Prostate gland (tissue), 1 donor: ENCODE measurements at regions not wholly inside any gene's neighbourhood (a gene's known extent, or its start where the extent isn't known, plus 50 kb on each side); places are given as distances from the start of the nearest gene placed in this dataset.

ENCODE experiments used
- POLR2A ChIP-seq: fragments of 450-650 bp; IDR thresholded peaks from one replicate; pipeline ENCODE4 v1.6.1; 2016; ENCODE audit warnings: antibody characterized with exemption, mild to moderate bottlenecking
- POLR2AphosphoS5 ChIP-seq: sonication (generic); formaldehyde crosslinking; IDR thresholded peaks from one replicate; pipeline ENCODE4 v1.6.1; 2017; ENCODE audit warnings: antibody characterized with exemption

- TF ChIP-seq POLR2AphosphoS5 (no peak), POLR2A (no peak)
Observed at GRCh38 chr1:194341587-194341986, 1155.2 kb upstream of the B3GALT2 start.
